ENCODE measurements at regions not wholly inside any gene's neighbourhood (a gene's known extent, or its start where the extent isn't known, plus 50 kb on each side); places are given as distances from the start of the nearest gene placed in this dataset.

GRCh38 chr2:12856934-12857601 is 140.3 kb downstream of the TRIB2 start:
- TF ChIP-seq CTCF (IDR thresholded peaks at IDR 0.05), result no peak
- no peak for TF ChIP-seq EZH2phosphoT487 (IDR thresholded peaks at IDR 0.05)
- no peak for TF ChIP-seq EZH2 (IDR thresholded peaks at IDR 0.05)
